Hippocampal formation (tissue), 2 donors: ENCODE measurements at regions not wholly inside any gene's neighbourhood (a gene's known extent, or its start where the extent isn't known, plus 50 kb on each side); places are given as distances from the start of the nearest gene placed in this dataset.
A peak's percentile ranks its signal among the peaks of the same experiment; 100 is the strongest.

Experiments
- DNase-seq, 2 donors: peaks; one replicate each; lab custom pipeline; 2025; lab: John Stamatoyannopoulos, UW

DNA sequence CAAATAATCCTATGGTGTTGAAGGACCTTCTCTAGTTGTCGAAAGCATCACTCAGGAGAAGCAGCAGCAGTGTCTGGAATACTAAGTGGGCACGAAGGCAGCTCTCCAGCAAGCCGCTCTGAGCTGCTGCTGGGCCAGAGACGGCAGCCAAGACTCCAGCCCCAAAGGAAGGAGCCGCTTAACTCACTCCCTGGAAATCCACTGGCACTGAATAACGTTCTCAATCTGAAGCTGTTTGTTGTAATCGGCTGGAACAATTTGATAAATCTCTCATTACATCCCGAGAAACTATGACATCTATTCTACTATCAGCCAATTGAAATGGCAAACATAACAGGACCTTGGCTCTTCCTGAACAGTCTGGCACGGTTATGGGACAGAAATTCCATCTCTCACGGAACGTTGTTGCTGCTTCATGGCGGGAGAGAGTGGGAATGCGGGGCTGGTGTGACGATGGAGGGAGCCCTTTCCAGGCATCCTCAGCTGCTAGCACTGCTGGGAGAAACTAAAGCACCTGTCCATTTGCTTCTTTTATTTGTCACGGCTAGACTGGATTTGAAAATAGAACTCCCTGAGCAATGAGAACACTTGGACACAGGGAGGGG is 331.5 kb upstream of the RNF32 start:
- DNase-seq: peak; percentile 28 to 49

GRCh38 chr7:156307193-156307592 is 333.4 kb upstream of the RNF32 start:
- no peak for DNase-seq

DNA sequence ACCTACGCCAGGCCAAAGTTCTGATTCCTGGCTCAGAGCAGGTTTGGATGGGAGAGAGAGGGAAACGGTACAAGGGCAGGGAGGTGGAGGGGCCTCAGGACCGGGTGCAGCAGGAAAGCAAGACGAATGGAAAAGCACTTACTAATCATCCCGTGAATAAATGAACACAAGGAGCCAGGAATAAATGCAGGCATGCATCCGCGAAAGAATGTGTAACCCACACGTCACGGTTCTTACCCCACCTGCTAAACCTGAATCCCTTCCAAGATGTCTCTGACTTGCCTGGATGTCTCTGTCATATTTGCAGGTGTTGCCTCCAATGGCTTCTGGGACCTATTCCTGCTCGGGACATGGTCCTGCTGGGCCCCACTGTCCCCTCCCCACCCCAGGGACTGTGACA is 335.2 kb upstream of the RNF32 start:
- DNase-seq: no peak

DNA sequence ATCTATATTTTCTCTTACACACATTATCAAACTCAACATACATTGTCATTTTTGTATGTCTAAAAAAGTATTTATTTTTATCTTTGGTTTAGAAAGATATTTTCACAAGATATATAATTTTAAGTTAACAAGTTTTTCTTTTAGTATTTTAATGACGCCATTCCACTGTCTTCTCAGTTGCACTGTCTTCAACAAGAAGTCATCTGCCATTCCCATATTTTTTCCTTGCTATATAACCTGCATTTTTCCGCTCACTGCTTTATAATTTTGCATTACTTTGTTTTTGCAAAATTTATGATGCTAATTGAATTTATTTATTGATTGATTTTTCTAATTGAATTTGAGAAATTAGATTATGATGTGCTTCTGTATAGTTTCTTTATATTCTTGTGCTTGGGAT is 357.8 kb upstream of the RNF32 start:
- DNase-seq: no peak

GRCh38 chr7:156279635-156280034 is 360.9 kb upstream of the RNF32 start:
- DNase-seq: no peak

DNA sequence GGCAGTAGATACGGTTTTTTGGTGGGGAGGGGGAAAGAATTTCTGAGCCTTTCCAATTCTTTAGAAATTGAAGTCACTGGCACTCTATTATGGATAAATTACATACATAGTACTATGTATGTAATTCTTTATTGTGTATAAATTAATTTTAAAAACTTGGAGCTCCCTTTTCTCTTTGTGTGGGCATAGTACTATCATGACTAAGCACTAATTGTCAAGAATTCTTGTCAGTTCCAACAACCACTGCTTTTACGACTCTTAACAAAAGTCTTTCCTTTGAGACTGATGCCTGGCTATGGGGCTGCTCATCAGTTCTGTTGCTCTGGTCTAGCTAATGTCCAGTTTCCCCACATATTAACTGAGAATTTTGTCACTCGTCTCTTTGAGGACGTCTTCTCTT is 365.3 kb upstream of the RNF32 start:
- DNase-seq: no peak

GRCh38 chr7:156274557-156274956 is 366.0 kb upstream of the RNF32 start:
- no peak for DNase-seq

GRCh38 chr7:156261581-156261980 is 379.0 kb upstream of the RNF32 start:
- DNase-seq: no peak

DNA sequence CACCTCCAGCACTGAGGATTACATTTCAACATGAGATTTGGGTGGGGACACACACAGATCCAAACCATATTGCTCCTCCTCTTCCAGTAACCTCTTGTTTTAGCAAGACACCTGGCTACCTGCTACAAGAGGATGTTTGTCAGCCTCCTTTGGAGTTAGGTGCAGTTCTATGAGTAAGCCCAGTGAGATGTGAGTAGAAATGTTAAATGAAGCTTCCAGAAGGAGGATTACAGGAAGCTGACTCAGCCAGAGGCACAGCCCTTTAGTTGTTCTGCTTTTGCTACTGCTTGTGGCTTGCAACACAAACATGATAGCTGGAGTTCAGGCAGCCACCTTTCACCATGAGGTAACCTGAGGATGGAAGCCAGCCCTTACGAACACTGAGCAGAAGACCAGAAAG is 382.7 kb upstream of the RNF32 start:
- no peak for DNase-seq

DNA sequence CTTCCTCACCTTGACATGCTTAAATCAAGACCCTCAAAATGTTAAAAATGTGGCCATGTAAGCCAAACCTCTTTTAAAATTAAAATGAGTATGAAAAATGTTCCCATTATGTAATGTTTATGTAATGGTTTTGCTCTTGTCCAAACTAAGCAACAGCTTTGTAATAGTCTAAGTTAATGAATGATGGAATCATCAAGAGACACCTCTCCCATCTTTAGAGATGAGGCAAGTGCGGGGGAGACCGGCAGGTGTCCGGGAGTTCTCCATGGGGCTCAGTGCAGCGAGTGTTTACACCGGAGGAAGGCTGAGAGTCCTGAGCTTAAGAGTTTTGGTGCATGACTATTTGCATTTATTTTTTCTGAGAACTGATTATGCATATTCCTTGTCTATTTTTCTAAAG is 384.9 kb upstream of the RNF32 start:
- no peak for DNase-seq

- no peak for DNase-seq
Observed at GRCh38 chr7:156251861-156252260, 388.7 kb upstream of the RNF32 start.

DNA sequence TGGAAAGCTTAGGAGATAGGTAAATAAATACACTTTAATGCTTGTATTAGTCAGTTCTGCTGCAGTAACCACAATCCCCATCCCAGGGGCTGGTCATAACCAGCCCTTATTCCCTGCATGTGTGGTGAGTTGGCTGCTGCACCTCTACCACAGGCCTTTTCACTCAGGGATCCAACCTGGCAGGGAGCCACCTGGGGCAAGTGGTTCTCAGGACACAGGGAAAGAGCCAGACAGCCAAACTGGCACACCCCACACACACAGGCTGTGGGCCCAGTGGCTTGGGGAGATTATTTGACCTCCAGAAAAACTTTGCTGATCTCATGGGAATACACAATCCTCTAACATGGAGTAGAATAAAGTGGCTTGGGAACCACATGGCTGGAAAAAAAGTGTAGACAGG is 400.0 kb upstream of the RNF32 start:
- DNase-seq: no peak

GRCh38 chr7:156238366-156239133 is 402.0 kb upstream of the RNF32 start:
- no peak for DNase-seq

- no peak for DNase-seq
Observed at GRCh38 chr7:156237614-156238013, 403.0 kb upstream of the RNF32 start.

GRCh38 chr7:156236936-156237599 is 403.5 kb upstream of the RNF32 start:
- DNase-seq: no peak

DNA sequence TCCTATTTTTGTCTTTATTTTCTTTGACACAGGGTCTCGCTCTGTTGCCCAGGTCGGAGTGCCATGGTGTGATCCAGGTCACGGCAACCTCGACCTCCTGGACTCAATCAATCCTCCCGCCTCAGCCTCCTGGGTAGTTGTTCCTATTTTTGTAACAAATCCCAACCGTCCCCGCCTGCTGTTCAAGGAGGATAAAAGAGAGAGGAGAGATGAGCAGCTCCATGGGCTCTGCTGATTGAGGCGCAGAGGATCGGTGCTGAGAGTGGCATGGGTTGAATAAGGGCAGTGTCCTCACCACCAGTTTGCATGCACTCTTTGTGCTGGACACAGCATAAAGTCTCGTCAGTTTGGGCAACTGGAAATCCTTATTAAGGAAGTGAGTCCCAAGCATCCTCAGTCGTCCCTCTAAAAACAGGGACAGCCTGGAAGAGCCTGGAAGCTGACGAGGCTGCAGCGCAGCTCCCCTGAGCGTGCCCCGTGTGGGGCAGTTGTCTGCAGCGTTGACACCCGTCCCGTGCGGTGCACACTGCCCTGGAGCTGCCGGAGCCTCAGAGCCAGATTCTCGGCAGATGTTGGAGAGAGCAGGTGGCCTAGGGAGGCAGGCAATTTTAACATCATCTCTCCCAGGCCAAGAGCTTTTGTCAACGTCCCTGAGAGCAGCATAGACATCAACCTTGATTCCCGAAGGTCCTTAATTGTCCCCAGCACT is 404.2 kb upstream of the RNF32 start:
- DNase-seq: no peak

GRCh38 chr7:156234666-156235494 is 405.7 kb upstream of the RNF32 start:
- DNase-seq: no peak

DNA sequence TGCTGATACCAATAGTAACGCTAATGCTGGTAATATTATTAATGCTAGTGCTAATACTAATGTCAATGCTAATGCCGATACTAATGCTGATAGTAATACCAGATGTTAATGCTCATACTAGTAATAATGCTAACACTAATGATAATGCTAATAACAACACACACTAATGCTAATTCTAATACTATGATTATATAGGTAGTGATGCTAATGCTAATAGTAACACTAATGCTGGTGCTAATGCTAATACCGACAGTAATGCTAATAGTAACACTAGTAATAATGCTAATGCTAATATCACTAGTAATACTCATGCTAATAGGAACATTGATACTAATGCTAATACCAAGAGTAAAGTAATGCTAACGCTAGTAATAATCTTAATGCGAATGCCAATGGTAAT is 406.4 kb upstream of the RNF32 start:
- DNase-seq: no peak

DNA sequence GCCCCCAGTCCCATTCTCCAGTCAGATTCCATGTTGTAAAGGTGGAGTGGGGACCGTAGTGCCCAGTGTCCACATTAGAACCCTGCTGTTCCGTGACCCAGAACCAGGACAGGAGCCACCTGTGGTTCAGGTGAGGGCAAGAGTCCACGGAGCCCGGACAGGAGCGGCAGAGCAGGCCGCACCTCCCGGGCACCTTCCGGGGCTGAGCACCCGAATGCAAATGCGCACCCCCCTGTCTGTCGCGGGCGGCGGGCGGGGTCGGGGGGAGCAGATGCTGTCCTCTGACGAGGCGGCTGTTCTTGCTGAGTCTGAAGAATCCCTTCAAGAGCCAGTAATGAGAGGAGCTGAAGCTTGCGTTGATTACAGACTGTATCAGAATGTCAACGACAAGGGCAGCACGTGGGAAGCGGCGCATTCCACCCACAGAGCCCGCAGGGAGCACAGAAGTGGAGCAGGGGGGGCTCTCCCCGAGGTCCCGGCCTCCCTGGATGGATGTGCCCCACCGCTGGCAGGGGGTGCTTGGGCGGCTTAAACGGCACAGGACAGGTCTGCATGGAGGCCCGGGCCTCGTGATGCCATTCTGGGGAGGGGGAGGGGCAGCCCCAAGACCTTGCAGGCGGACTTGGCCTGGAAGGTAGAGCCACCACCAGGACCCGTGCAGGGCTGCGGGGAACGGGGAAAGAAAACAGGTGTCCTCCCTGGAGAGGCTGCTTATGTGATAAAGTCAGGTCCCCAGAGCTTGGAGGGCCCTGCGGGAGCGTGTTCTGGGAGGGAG is 407.5 kb upstream of the RNF32 start:
- no peak for DNase-seq

DNA sequence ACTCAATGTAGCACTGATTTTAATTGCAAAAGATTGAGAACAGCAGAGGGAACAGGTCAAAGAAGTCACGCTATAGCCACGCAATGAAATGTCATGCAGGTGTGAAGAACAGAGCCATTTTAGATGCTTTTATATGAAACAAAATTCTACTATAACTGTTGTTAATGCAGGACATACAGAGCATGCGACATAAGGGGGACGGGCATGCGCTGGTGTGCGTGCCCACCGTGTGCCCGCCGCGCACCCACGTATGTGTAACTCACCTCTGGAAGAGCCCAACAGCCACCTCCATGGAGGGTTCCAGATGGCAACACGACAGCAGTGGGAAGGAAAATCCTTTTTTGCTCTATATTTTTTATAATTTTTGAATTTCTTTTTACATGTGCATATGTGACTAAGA is 410.0 kb upstream of the RNF32 start:
- no peak for DNase-seq

DNA sequence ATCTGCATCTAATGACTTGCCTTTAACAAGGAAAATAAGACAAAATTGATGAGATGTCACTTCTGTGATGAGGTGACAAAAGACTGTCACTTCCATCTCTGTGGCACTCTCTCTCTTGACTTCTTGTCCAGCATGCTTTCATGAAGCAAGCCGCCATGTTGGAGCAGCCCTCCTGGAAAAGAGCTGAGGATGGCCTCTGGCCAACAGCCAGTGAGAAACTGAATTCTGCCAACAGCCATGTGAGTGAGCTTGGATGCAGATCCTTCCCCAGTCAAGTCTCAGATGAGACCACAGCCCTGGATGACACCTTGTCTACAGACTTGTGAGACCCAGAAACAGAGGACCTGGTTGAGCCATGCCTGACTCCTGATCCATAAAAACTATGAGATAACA is 412.6 kb upstream of the SHH start:
- no peak for DNase-seq
